Activated naive CD4-positive, alpha-beta T cell treated with anti-CD3 and anti-CD28 coated beads, Interleukin-2, amount 50 U/mL, for 16 hours (primary cell): ENCODE measurements at regions not wholly inside any gene's neighbourhood (a gene's known extent, or its start where the extent isn't known, plus 50 kb on each side); places are given as distances from the start of the nearest gene placed in this dataset.
"Not testable (repeated sequence)": the region's sequence is repeated elsewhere in the genome, so short reads cannot be mapped to it uniquely, and the experiment has no call there.

ENCODE experiments used
- DNase-seq: peaks from one replicate; pipeline ENCODE4 v3.0.0-alpha.2; 2020

GRCh38 chr1:98325646-98326440 lies 335.7 kb upstream of the SNX7 start:
- no peak for DNase-seq

- DNase-seq: no peak
These were observed 337.6 kb upstream of the SNX7 start for GRCh38 chr1:98323906-98324358.

GRCh38 chr1:98323388-98323787 lies 338.1 kb upstream of the SNX7 start:
- DNase-seq: no peak

GRCh38 chr1:98322966-98323365 lies 338.6 kb upstream of the SNX7 start:
- no peak for DNase-seq

- no peak for DNase-seq
These were observed 339.4 kb upstream of the SNX7 start for GRCh38 chr1:98322086-98322485.

GRCh38 chr1:98321191-98321590 lies 340.3 kb upstream of the SNX7 start:
- no peak for DNase-seq

- DNase-seq: no peak
These were observed 345.1 kb upstream of the SNX7 start for GRCh38 chr1:98316286-98316905.

GRCh38 chr1:98315309-98315708 lies 346.2 kb upstream of the SNX7 start:
- no peak for DNase-seq

- no peak for DNase-seq
These were observed 346.9 kb upstream of the SNX7 start for GRCh38 chr1:98314601-98315000.

GRCh38 chr1:98306517-98307089 lies 354.9 kb upstream of the SNX7 start:
- DNase-seq: no peak

- no peak for DNase-seq
These were observed 356.2 kb upstream of the SNX7 start for GRCh38 chr1:98305362-98305761.

- DNase-seq: no peak
These were observed 356.6 kb upstream of the SNX7 start for GRCh38 chr1:98304888-98305287.

GRCh38 chr1:98299861-98300260 lies 361.7 kb upstream of the SNX7 start:
- no peak for DNase-seq

- DNase-seq: no peak
These were observed 362.2 kb upstream of the SNX7 start for GRCh38 chr1:98299313-98299712.

GRCh38 chr1:98298319-98298718 lies 363.2 kb upstream of the SNX7 start:
- DNase-seq: no peak

GRCh38 chr1:98296681-98297080 lies 364.8 kb upstream of the SNX7 start:
- no peak for DNase-seq

GRCh38 chr1:98294127-98294526 lies 367.4 kb upstream of the SNX7 start:
- no peak for DNase-seq

- DNase-seq: no peak
These were observed 368.5 kb upstream of the SNX7 start for GRCh38 chr1:98292994-98293393.

GRCh38 chr1:98289311-98289710 lies 368.5 kb upstream of the DPYD start:
- no peak for DNase-seq

GRCh38 chr1:98288494-98288893 lies 367.7 kb upstream of the DPYD start:
- DNase-seq: no peak

- DNase-seq: no peak
These were observed 366.8 kb upstream of the DPYD start for GRCh38 chr1:98287626-98288025.

- no peak for DNase-seq
These were observed 365.8 kb upstream of the DPYD start for GRCh38 chr1:98286656-98287055.

- not testable (repeated sequence) for DNase-seq
These were observed 364.5 kb upstream of the DPYD start for GRCh38 chr1:98285286-98285685.

GRCh38 chr1:98280049-98280448 lies 359.2 kb upstream of the DPYD start:
- no peak for DNase-seq
